K562 (cell line): ENCODE measurements at regions not wholly inside any gene's neighbourhood (a gene's known extent, or its start where the extent isn't known, plus 50 kb on each side); places are given as distances from the start of the nearest gene placed in this dataset.

ENCODE experiments used
- ATAC-seq: fragments of 200-7000 bp; cut with Tn5 transposase; 3 replicates; pipeline ENCODE4 v1.9.1; 2020; ENCODE audit warnings: moderate library complexity
- BruUV-seq: library from RNA; stranded (reverse); fragments of 400-500 nt; replicated peaks from 2 replicates; lab custom pipeline; 2021; lab: Mats Ljungman, UMichigan
- CTCF ChIA-PET: fragments of 300-600 bp; formaldehyde crosslinking; extraction: SDS; loops from one replicate; lab custom pipeline; 2021; ENCODE audit warnings: low intra/inter-chr PET ratio; lab: Yijun Ruan, JAX
- POLR2A ChIA-PET: fragments of 300-600, 350-650 bp; sonication (Branson Sonifier 250); formaldehyde crosslinking; extraction: SDS; loops from one replicate; lab custom pipeline; 2021; ENCODE audit warnings: antibody characterized with exemption, inconsistent platforms; lab: Yijun Ruan, JAX
- DNase-seq, 4 experiments: peaks; one replicate each; pipeline versions ENCODE4 v3.0.0 to v3.0.0-alpha.2; 2011 to 2018; ENCODE audit warnings: low spot score in 3 of 4, mixed read lengths in 3 of 4; ENCODE audit errors: extremely low read depth in 1 of 4
- FAIRE-seq: peaks from 2 replicates; lab custom pipeline; 2011; peaks lifted over from hg19 to GRCh38; lab: Jason Lieb, UNC
- H2AFZ ChIP-seq: 2 replicates; pipeline ENCODE4 v1.6.0; 2011; ENCODE audit warnings: low read depth, low read length, control low read depth, inconsistent platforms
- H3K27ac ChIP-seq: fragments of 200-600 bp; 3 replicates; pipeline ENCODE4 v1.8.0; 2011; ENCODE audit warnings: low read depth, mild to moderate bottlenecking, control low read depth, inconsistent platforms, low read length, moderate library complexity, mixed read lengths; ENCODE audit errors: extremely low read depth
- H3K27me3 ChIP-seq, 2 experiments: fragments of 300-600 bp in 1 of 2; 2 replicates in 1 of 2; 3 replicates in 1 of 2; pipeline versions ENCODE4 v1.6.0 to v1.8.0; 2011; ENCODE audit warnings: inconsistent platforms in 2 of 2, low read length in 2 of 2, mild to moderate bottlenecking in 1 of 2, mixed read lengths in 1 of 2, moderate library complexity in 1 of 2; ENCODE audit not compliant: control insufficient read depth in 2 of 2, insufficient read depth in 2 of 2
- H3K36me3 ChIP-seq: fragments of 300-600 bp; 3 replicates; pipeline ENCODE4 v1.8.0; 2011; ENCODE audit warnings: mild to moderate bottlenecking, low read length, inconsistent platforms; ENCODE audit not compliant: control insufficient read depth, insufficient read depth
- H3K4me1 ChIP-seq, 2 experiments: fragments of 200-600 bp in 1 of 2; replicated peaks in 1 of 2; 2 replicates in 1 of 2; 3 replicates in 1 of 2; pipeline versions ENCODE4 v1.5.1 to v1.8.0; 2011; ENCODE audit warnings: inconsistent platforms in 2 of 2, low read length in 2 of 2, mild to moderate bottlenecking in 1 of 2, mixed read lengths in 1 of 2, moderate library complexity in 1 of 2; ENCODE audit not compliant: control insufficient read depth in 2 of 2, insufficient read depth in 2 of 2
- H3K4me2 ChIP-seq: 2 replicates; pipeline ENCODE4 v1.6.1; 2011; ENCODE audit warnings: low read length, control low read depth, inconsistent platforms, mixed read lengths; ENCODE audit not compliant: insufficient read depth
- H3K4me3 ChIP-seq: fragments of 200-600 bp; sonication (generic), shearing (Covaris generic); 2 replicates; pipeline ENCODE4 v1.5.1; 2016; ENCODE audit warnings: control low read depth, inconsistent platforms
- H3K79me2 ChIP-seq: fragments of 200-600 bp; 3 replicates; pipeline ENCODE4 v1.8.0; 2011; ENCODE audit warnings: low read length, inconsistent platforms; ENCODE audit not compliant: control insufficient read depth, insufficient read depth
- H3K9ac ChIP-seq, 2 experiments: 2 replicates each; pipeline versions ENCODE4 v1.6.0 to v1.6.1; 2011; ENCODE audit warnings: low read depth in 2 of 2, low read length in 2 of 2, control low read depth in 1 of 2, inconsistent platforms in 1 of 2, mild to moderate bottlenecking in 1 of 2, mixed read lengths in 1 of 2; ENCODE audit not compliant: insufficient read depth in 1 of 2
- H3K9me1 ChIP-seq: one replicate; pipeline ENCODE4 v1.6.0; 2011; ENCODE audit warnings: inconsistent platforms, mild to moderate bottlenecking, low read length, moderate library complexity; ENCODE audit not compliant: control insufficient read depth, insufficient read depth
- H3K9me3 ChIP-seq: replicated peaks from 2 replicates; pipeline ENCODE4 v1.5.1; 2011; ENCODE audit warnings: low read depth, low read length, inconsistent platforms; ENCODE audit not compliant: control insufficient read depth, insufficient read depth
- H4K20me1 ChIP-seq: replicated peaks from 2 replicates; pipeline ENCODE4 v1.6.1; 2011; ENCODE audit warnings: low read length, inconsistent platforms, mixed read lengths; ENCODE audit not compliant: control insufficient read depth, insufficient read depth
- AFF4 ChIP-seq: sonication (generic); formaldehyde crosslinking; IDR thresholded peaks from 2 replicates; pipeline ENCODE4 v1.8.0; 2023; ENCODE audit warnings: mild to moderate bottlenecking, missing genetic modification reagents
- CHAMP1 ChIP-seq: fragments of 450-650 bp; IDR thresholded peaks from 2 replicates; pipeline ENCODE4 v1.6.1; 2016; ENCODE audit warnings: mild to moderate bottlenecking
- DACH1 ChIP-seq: fragments of 450-650 bp; IDR thresholded peaks from 2 replicates; pipeline ENCODE4 v1.6.1; 2018; ENCODE audit not compliant: partially characterized antibody
- MBD2 ChIP-seq: sonication (generic); IDR thresholded peaks from 2 replicates; pipeline ENCODE4 v1.6.1; 2016; ENCODE audit warnings: low read depth, borderline replicate concordance
- NFIC ChIP-seq: fragments of 450-650 bp; IDR thresholded peaks from 2 replicates; pipeline ENCODE4 v1.6.1; 2017; ENCODE audit warnings: mild to moderate bottlenecking, inconsistent platforms
- NR4A1 ChIP-seq, 2 experiments: fragments of 250-450 bp in 1 of 2; fragments of 450-650 bp in 1 of 2; sonication (Bioruptor Pico) in 1 of 2; IDR thresholded peaks; 2 replicates each; pipeline versions ENCODE4 v1.4.0 to v1.6.1; 2016 to 2020; ENCODE audit warnings: mild to moderate bottlenecking in 2 of 2, missing compliant biosample characterization in 1 of 2, missing genetic modification characterization in 1 of 2, moderate library complexity in 1 of 2
- SAP30 ChIP-seq: fragments of 200-600 bp; sonication (generic); IDR thresholded peaks from 2 replicates; pipeline ENCODE4 v1.6.1; 2012; ENCODE audit warnings: borderline replicate concordance, low read depth, mild to moderate bottlenecking, moderate library complexity, low read length, control low read depth, inconsistent platforms; ENCODE audit not compliant: insufficient read depth, poor library complexity, severe bottlenecking
- ZNF316 ChIP-seq: fragments of 450-650 bp; IDR thresholded peaks from 2 replicates; pipeline ENCODE4 v1.6.1; 2016
- ZNF41 ChIP-seq: fragments of 250-450 bp; sonication (Bioruptor Pico); conservative IDR thresholded peaks from 2 replicates; pipeline ENCODE4 v1.4.0; 2020; ENCODE audit warnings: mild to moderate bottlenecking
- ZNF589 ChIP-seq: fragments of 200-800 bp; sonication (Bioruptor generic); IDR thresholded peaks from 2 replicates; pipeline ENCODE4 v1.6.1; 2016; ENCODE audit warnings: low read depth, missing genetic modification characterization, missing compliant biosample characterization
- ZNF609 ChIP-seq: sonication (generic); formaldehyde crosslinking; IDR thresholded peaks from 2 replicates; pipeline ENCODE4 v1.8.1; 2023; ENCODE audit warnings: missing genetic modification reagents, mild to moderate bottlenecking, borderline replicate concordance
- in situ Hi-C: fragments of 300-500 bp; cut with MboI; formaldehyde crosslinking; loops from 4 replicates; pipeline ENCODE4 v1.15.0; 2018; ENCODE audit warnings: inconsistent platforms, mixed read lengths
- intact Hi-C: fragments of 100-400 bp; cut with micrococcal nuclease; formaldehyde crosslinking; loops from 2 replicates; pipeline ENCODE4 v1.14.2; 2022

GRCh38 chr1:188660572-188660971 lies 1817.1 kb downstream of the BRINP3 start:
- DNase-seq (no peak), ATAC-seq (no peak), FAIRE-seq (no peak)
- Histone ChIP-seq H3K79me2 (no peaks in the 10 kb centered on the region), H3K27ac (no peak overlapping the region), H3K4me3 (no peak overlapping the region), H3K36me3 (no peaks in the 10 kb centered on the region), H3K9me1 (no peaks in the 10 kb centered on the region), H3K4me1 (no peaks in the 10 kb centered on the region), H2AFZ (no peak overlapping the region), H3K9me3 (no peaks in the 10 kb centered on the region; the same call in 1 of the 2 replicates), H4K20me1 (no peaks in the 10 kb centered on the region), H3K9ac (no peak overlapping the region), H3K27me3 (no peaks in the 10 kb centered on the region), H3K4me2 (no peak overlapping the region)
- BruUV-seq, result no TSS peak
- CTCF ChIA-PET, result no interaction called here
- POLR2A ChIA-PET, result no interaction called here
- in situ Hi-C loops (no loop called here), intact Hi-C loops (no loop called here)
- no peak for TF ChIP-seq NR4A1 (CRISPR knock-in tag; IDR thresholded peaks at IDR 0.05)
- no peak for TF ChIP-seq NR4A1 (tag; IDR thresholded peaks at IDR 0.05)
- TF ChIP-seq SAP30, result no peak
- no peak for TF ChIP-seq ZNF609 (CRISPR knock-in tag)
- TF ChIP-seq CHAMP1, result no peak
- TF ChIP-seq MBD2, result no peak
- no peak for TF ChIP-seq ZNF41 (CRISPR knock-in tag)
- TF ChIP-seq ZNF316, result no peak
- TF ChIP-seq NFIC, result no peak
- TF ChIP-seq AFF4 (CRISPR knock-in tag), result no peak
- TF ChIP-seq ZNF589 (CRISPR knock-in tag), result no peak
- TF ChIP-seq DACH1, result no peak
